Progenitor cell of endocrine pancreas (in vitro differentiated cells): ENCODE measurements at regions not wholly inside any gene's neighbourhood (a gene's known extent, or its start where the extent isn't known, plus 50 kb on each side); places are given as distances from the start of the nearest gene placed in this dataset.
A peak's percentile ranks its signal among the peaks of the same experiment; 100 is the strongest.

ENCODE experiments used
- DNase-seq: peaks from one replicate; pipeline ENCODE4 v3.0.0; 2021; ENCODE audit warnings: low spot score; ENCODE audit not compliant: unreplicated experiment
- H3K27ac Mint-ChIP-seq: 2 replicates; pipeline ENCODE4 v1.8.0; 2021; ENCODE audit warnings: mild to moderate bottlenecking, moderate library complexity, mixed read lengths
- H3K27me3 Mint-ChIP-seq: 2 replicates; pipeline ENCODE4 v1.8.0; 2021; ENCODE audit warnings: mixed read lengths
- H3K36me3 Mint-ChIP-seq: 2 replicates; pipeline ENCODE4 v1.8.0; 2022; ENCODE audit warnings: mixed read lengths; ENCODE audit not compliant: insufficient read depth
- H3K4me1 Mint-ChIP-seq: 2 replicates; pipeline ENCODE4 v1.8.0; 2021; ENCODE audit warnings: low read depth, mixed read lengths
- H3K4me3 Mint-ChIP-seq: 2 replicates; pipeline ENCODE4 v1.8.0; 2021; ENCODE audit warnings: low read depth, mild to moderate bottlenecking, moderate library complexity, mixed read lengths
- H3K9me3 Mint-ChIP-seq: 2 replicates; pipeline ENCODE4 v1.8.0; 2021; ENCODE audit warnings: low read depth, mixed read lengths
- CTCF ChIP-seq: fragments of 200-600 bp; sonication (generic); IDR thresholded peaks from one replicate; pipeline ENCODE4 v1.5.0; 2021; ENCODE audit warnings: antibody characterized with exemption, mild to moderate bottlenecking; ENCODE audit not compliant: unreplicated experiment

GRCh38 chr5:77146896-77147295 is 59.8 kb upstream of the ZBED3 start:
- no peaks in the 10 kb centered on the region for H3K27me3 Mint-ChIP-seq
- H3K4me3 Mint-ChIP-seq, result no peak overlapping the region
- H3K27ac Mint-ChIP-seq, result no peak overlapping the region
- no peak for TF ChIP-seq CTCF
- no peak for DNase-seq
- no peaks in the 10 kb centered on the region for H3K9me3 Mint-ChIP-seq
- H3K36me3 Mint-ChIP-seq, result peaks cover 3% of the 10 kb centered on the region
- no peaks in the 10 kb centered on the region for H3K4me1 Mint-ChIP-seq

DNA sequence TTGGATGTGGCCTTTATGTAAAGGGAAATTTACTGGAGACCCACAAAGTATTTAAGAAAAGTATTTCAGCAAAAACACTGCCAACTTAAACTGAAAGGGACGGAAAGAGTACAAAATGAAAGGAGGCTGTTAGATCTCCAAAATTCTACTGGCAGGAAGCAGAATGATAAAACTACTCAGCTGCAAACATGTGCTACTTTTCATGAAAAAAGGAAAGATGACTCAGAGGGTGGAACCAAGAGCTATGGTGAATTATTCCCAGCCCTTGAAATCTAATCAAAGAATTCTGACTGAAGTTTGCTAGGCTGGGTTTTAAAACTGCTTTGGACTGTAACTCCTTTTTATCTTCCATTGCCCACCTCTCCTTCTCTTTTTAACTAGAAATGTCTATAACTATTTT is 58.6 kb upstream of the ZBED3 start:
- no peak for DNase-seq
- Mint-ChIP-seq H3K27ac (no peak overlapping the region), H3K4me1 (no peaks in the 10 kb centered on the region), H3K4me3 (no peak overlapping the region), H3K27me3 (no peaks in the 10 kb centered on the region), H3K9me3 (no peaks in the 10 kb centered on the region), H3K36me3 (peaks cover 3% of the 10 kb centered on the region)
- TF ChIP-seq CTCF, result no peak

- no peak overlapping the region for H3K27ac Mint-ChIP-seq
- H3K36me3 Mint-ChIP-seq, result peaks cover 3% of the 10 kb centered on the region
- TF ChIP-seq CTCF, result no peak
- no peak for DNase-seq
- H3K4me3 Mint-ChIP-seq, result no peak overlapping the region
- H3K9me3 Mint-ChIP-seq, result no peaks in the 10 kb centered on the region
- H3K4me1 Mint-ChIP-seq, result peaks cover under 1% of the 10 kb centered on the region
- H3K27me3 Mint-ChIP-seq, result no peaks in the 10 kb centered on the region
Measured at GRCh38 chr5:77144837-77145139, 57.7 kb upstream of the ZBED3 start.

DNA sequence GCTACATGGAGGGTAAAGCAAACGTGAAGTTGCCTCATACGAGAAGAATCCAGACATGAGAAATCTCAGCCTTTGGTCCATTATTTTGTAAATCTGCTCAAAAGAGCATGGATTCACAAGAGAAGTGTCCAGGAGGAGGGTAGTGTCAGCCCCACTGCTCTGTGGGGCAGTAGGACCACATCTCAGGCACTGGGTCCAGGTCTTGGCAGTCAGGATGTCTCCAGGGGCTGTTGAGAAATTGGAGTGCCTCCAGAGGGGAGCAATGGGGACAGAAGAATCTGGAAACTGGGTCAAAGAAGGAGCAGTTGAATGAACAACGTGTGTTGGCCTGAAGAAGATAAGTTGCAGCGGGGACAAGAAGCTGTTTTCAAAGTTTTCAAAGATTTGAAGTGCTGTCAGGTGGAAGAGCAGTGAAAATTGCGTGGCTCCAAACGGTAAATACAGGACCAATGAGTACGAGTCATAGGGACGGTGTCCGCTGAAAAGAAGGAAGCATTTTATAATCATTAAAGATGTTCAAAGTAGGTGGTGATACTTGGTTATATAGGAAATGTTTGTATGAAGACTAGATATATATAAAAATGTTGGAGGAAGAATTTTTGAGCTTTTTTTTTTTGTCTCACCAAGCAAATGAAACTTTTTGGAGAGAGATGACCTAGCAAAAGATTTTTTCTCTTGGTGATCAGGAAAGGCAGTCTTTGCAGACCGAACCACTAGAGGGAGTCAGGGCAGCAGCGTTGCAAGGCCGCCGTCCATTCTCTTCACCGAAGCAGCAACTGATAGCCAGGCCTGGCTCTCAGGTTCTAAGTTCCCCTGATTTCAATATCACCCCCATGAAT is 57.1 kb upstream of the ZBED3 start:
- Mint-ChIP-seq H3K36me3 (peaks cover 3% of the 10 kb centered on the region), H3K9me3 (no peaks in the 10 kb centered on the region), H3K4me3 (no peak overlapping the region), H3K27ac (no peak overlapping the region), H3K27me3 (no peaks in the 10 kb centered on the region), H3K4me1 (peaks cover 4% of the 10 kb centered on the region)
- TF ChIP-seq CTCF, result peak; percentile 94
- DNase-seq, result peak; percentile 50

GRCh38 chr5:77140350-77140749 is 53.3 kb upstream of the ZBED3 start:
- Mint-ChIP-seq H3K27ac (no peak overlapping the region), H3K9me3 (no peaks in the 10 kb centered on the region), H3K4me1 (peaks cover 15% of the 10 kb centered on the region), H3K27me3 (no peaks in the 10 kb centered on the region), H3K36me3 (peaks cover 3% of the 10 kb centered on the region), H3K4me3 (no peak overlapping the region)
- TF ChIP-seq CTCF, result no peak
- DNase-seq, result no peak
